ENCODE measurements at regions not wholly inside any gene's neighbourhood (a gene's known extent, or its start where the extent isn't known, plus 50 kb on each side); places are given as distances from the start of the nearest gene placed in this dataset.
"Not testable (repeated sequence)": the region's sequence is repeated elsewhere in the genome, so short reads cannot be mapped to it uniquely, and the experiment has no call there.

GRCh38 chr10:65559369-65559768 lies 1366.5 kb upstream of the LRRTM3 start:
- intact Hi-C loops (cut with micrococcal nuclease): no loop called here
- DNase-seq (no peak), ATAC-seq (no peak)

DNA sequence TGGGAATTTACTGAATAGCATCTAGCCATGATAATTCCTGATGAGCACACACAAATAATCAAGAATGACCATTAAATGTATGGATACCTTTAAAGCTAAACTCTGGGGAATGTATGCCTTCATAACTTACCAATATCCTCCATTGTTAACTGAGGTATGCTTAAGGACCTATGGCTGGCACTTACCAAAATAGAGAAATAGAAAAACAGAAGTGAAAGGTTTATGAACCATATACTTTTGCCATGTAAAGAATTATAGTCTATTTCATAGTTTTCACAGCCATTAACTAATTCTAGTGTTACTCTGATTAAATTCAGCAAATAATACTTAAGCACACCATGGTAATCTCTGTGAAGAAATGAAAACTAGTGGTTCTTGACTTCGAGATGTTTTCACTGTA lies 1360.6 kb upstream of the LRRTM3 start:
- ATAC-seq: no peak
- no peak for DNase-seq
- intact Hi-C loops (cut with micrococcal nuclease): no loop called here

DNA sequence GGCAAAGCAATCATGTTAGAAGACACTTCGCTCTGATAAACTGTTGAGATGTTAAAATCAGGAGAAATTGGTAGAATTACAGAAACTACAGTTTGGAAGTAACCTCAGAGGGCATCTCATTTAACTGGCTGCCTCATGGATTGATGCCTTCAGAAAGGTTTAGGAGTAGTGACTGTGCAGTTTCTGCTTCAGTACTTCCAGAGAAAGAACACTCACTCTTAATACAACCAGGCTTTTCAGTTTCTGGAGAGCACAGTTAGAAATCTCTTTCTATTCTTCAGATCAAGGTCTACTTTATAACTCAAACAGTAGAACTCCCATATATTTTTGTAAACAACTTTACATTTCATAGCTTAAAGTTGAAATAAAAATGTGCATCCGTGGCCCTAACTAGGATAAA lies 1358.9 kb upstream of the LRRTM3 start:
- no peak for DNase-seq
- ATAC-seq: no peak
- intact Hi-C loops (cut with micrococcal nuclease): no loop called here

DNA sequence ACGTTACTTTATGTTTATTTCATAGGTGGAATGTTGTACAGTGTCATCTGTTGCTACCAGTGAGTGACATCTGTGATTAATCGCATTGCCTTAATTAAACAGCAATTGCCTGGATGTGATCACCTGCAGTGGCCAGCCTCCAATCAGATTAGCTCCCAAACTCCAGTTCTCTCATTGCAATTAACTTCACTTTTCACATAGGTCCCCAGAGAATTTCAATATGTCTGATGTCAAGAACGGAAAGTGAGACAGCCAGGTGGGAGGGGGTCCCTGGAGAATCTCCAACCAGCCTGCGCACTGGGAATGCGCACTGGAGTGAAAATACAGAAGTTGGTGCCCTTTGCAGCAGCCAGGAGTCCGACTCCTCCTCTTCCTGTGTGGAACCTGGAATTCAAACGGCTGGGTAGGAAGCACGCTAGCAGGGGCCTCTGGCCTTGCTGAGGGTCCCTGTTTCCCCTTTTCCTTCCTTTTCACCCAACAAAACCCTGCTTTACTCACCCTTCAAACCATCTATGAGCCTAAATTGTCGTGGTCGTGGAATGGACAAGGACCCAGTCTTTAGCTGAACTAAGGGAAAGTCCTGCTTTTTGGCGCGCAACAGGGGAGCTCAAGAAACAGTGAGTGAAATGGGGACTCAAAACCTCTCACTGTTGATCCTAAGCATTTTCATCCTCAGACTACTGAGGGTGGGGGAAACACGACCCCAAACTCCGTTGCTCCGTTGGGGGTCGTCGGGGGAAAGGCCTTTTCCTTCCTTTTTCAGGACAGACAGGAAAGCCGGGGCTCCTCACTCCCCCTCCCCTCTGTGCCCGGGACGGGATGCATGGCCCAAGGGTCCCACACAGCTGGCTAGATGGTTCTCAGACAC lies 1355.5 kb upstream of the LRRTM3 start:
- intact Hi-C loops (cut with micrococcal nuclease): no loop called here
- DNase-seq: peak; percentile 50
- ATAC-seq: peak; percentile 84

- intact Hi-C loops (cut with micrococcal nuclease): no loop called here
- DNase-seq (no peak), ATAC-seq (peak; percentile 32)
These were observed 1354.7 kb upstream of the LRRTM3 start for GRCh38 chr10:65571011-65571570.

GRCh38 chr10:65581426-65582026 lies 1344.3 kb upstream of the LRRTM3 start:
- ATAC-seq: no peak
- intact Hi-C loops (cut with micrococcal nuclease): no loop called here
- DNase-seq: no peak

DNA sequence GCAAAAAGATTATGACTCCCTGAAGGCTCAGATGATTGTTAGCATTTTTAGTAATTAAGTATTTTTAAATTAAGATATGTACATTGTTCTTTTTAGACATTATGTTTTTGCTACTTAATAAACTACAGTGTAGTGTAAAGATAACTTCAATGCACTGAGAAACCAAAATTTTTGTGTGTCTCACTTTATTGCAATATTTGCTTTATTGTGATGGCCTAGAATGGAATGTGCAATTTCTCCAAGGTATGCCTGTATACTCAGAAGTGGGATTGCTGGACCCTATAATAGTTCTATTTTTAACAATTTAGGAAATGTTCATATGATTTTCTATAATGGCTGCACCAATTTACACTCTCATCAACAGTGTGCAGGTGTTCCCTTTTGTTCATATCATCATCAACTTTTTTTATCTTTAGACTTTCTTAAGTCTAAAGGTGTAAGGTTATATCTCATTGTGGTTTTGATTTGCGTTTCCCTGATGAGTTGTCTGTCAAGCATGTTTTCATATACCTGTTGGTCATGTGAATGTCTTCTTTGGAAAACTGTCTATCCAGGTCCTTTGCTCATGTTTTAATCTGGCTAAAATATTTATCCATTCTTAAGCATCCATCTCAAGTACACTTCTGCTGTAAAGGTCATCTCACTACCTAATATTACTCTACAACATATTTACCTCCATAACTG lies 1323.5 kb upstream of the LRRTM3 start:
- intact Hi-C loops (cut with micrococcal nuclease): no loop called here

GRCh38 chr10:65611592-65611991 lies 1314.2 kb upstream of the LRRTM3 start:
- DNase-seq (no peak), ATAC-seq (no peak)
- intact Hi-C loops (cut with micrococcal nuclease): no loop called here

More for the DNA sequence above, 1323.5 kb upstream of the LRRTM3 start:
- DNase-seq (no peak), ATAC-seq (no peak)

DNA sequence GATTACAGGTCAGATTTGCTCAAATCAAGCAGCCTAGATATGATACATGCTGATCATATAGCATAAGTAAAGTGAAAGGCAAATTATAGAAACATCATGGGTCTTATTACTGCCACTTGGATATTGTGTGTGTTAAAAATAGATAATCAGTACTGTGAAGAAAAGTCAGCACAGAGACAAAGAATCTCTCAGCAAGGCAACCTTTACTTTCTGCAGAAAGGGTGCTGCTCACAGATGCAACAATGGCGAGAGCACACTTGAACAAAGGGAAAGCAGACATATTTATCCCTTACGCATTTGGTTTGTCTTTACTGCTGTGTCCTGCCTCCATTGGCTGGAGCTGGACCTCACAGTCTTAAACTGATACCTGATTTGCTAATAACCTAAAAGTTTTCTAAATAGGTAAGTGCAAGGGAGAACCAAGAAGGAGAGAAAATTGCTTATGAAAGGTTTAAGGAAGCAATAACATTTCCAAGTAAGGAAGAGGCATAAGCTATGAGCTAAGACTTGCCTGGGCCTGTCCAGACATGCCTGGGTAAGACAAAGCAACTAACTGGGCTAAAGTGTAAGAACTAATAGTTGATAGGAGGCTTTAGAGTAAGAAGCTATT lies 1310.8 kb upstream of the LRRTM3 start:
- intact Hi-C loops (cut with micrococcal nuclease): no loop called here
- DNase-seq (no peak), ATAC-seq (no peak)

DNA sequence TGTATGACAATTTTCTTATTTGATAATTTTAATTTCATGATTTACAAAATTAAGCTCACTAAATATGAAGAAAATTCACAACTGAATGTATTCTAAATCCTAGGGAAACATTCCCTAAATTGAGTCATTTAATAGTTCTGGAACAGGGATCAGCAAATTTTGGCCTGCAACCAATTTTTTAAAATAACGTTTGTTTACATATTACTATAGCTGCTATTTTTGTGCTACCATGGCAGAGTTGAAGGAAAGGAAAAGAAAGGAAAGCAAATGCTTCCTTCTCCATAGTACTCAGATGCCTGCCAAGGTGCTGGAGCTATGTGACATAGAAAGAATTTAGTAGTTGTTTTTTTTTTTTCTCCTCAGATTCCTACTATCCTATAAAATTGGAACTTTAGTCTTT lies 1307.7 kb upstream of the LRRTM3 start:
- no peak for ATAC-seq
- intact Hi-C loops (cut with micrococcal nuclease): no loop called here
- no peak for DNase-seq

DNA sequence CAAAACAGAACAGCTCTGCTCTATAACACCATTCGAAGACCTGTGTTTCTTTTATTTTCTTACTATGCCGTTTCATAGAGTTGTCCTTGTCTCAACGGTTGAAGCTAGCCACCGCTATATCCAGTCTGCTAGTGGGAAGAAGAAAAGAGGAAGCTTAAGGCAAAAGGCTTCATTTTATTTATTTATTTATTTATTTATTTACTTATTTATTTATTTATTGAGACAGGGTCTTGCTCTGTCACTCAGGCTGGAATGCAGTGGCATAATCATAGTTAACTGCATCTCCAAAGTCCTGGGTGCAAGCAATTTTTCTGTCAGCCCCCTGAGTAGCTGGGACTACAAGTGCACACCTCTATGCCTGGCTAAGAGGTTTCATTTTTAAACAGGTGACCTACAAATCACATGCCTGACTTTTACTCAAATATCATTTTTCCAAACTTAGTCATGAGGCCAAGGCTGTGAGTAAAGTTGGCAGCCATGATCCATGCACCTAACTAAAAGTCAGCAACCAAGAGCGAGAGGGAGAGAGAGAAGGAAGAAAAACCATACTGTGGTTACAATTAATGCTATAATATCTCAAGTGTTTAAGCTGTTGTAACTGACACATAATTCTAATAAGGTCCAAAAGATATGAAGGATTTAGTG lies 1305.3 kb upstream of the LRRTM3 start:
- DNase-seq (no peak), ATAC-seq (no peak)
- intact Hi-C loops (cut with micrococcal nuclease): no loop called here

DNA sequence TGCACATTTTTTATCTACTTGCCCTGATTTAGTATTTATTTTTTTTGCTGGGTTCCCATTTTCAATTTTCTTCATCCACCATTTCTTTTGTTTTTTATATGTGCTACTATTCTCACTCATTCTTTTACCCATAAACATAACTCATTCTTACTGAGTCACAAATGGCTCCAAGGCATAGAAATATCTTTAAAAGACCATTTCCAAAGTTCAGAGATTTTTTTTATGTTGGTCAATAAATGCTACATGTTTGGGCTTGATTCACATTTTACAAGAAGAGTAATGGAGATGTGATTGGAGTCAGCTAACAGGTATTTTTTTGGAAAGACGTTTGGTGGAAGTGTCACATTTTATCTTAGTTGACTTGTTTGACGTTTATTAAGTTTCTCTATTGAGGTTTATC lies 1303.2 kb upstream of the LRRTM3 start:
- intact Hi-C loops (cut with micrococcal nuclease): no loop called here
- no peak for ATAC-seq
- no peak for DNase-seq

GRCh38 chr10:65628493-65629139 lies 1297.2 kb upstream of the LRRTM3 start:
- intact Hi-C loops (cut with micrococcal nuclease): no loop called here
- DNase-seq (no peak), ATAC-seq (no peak)

GRCh38 chr10:65660006-65660405 lies 1265.8 kb upstream of the LRRTM3 start:
- DNase-seq (no peak), ATAC-seq (no peak)
- intact Hi-C loops (cut with micrococcal nuclease): no loop called here

DNA sequence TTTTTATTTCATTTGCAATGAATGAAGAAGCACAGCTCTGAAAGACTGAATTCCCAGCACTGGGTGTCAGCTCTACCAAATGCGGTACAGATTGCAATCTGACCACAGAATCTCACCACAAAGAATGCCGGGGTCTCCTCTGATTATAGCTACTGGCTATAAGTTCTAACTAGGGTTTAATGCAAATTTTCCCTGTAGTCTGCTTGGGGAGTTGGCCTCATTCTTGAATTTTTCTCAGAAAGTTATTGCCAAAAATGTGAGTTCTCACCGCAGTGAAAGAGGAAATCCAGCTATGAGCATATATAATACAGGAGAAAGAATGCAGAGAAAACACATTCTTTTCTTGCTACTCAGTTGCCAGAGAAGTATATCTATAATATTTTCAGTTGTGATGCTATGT lies 1255.7 kb upstream of the LRRTM3 start:
- DNase-seq (no peak), ATAC-seq (no peak)
- intact Hi-C loops (cut with micrococcal nuclease): no loop called here

- DNase-seq; ATAC-seq; intact Hi-C loops (cut with micrococcal nuclease): not testable (repeated sequence)
These were observed 1255.2 kb upstream of the LRRTM3 start for GRCh38 chr10:65670596-65670995.

DNA sequence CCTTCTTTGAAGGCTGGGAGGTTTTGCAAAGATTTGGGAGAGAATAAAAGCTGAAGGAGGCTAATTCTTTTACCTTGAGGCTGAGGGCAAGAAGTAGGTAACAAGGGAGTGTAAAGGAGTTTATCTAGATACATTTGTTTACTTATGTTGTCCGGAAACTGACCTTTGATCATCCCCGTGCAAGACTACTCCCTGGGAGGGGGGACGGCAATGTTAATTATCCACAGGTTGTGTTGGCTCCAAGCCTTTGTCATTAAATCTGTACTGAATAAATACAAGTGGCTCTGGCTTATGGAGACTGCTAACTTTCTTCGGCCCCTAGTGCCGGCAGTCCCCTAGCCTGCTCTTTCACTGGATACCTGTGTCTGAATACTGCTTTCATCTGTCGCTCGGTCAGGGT lies 1250.6 kb upstream of the LRRTM3 start:
- ATAC-seq: no peak
- DNase-seq: no peak
- intact Hi-C loops (cut with micrococcal nuclease): no loop called here

DNA sequence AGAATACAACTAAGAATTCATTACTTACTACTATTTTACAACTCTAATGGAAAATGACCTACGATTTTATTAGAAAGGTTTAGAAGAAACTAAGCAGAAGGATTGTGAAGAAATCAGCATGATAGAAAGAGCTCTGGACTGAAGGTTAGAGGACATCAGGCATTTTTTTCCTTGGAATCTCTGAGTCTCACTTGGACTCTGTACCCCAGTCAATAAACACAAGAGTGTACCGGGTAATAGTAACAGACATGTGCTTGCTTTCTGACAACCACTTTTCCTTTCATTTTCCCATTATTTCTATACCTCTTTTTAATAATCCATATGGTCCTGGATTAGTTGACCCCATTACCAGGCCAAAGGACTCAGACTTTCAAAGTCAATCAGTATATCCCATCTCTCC lies 1240.9 kb upstream of the LRRTM3 start:
- intact Hi-C loops (cut with micrococcal nuclease): no loop called here
- no peak for DNase-seq

More for the DNA sequence above, 1240.9 kb upstream of the LRRTM3 start:
- ATAC-seq: no peak

Measured in left ventricle myocardium superior (tissue), 1 donor.